Thyroid gland (tissue), 4 donors: ENCODE measurements at regions not wholly inside any gene's neighbourhood (a gene's known extent, or its start where the extent isn't known, plus 50 kb on each side); places are given as distances from the start of the nearest gene placed in this dataset.

ENCODE experiments used
- CTCF ChIP-seq, 6 experiments: fragments of 200-600 bp in 3 of 6; fragments of 450-650 bp in 3 of 6; sonication (generic) in 3 of 6; IDR thresholded peaks; one replicate each; pipeline ENCODE4 v1.5.1; 2016 to 2019; ENCODE audit warnings: antibody characterized with exemption in 6 of 6, mild to moderate bottlenecking in 2 of 6, inconsistent platforms in 1 of 6, moderate library complexity in 1 of 6
- POLR2A ChIP-seq, 2 donors: fragments of 450-650 bp; IDR thresholded peaks; one replicate each; pipeline ENCODE4 v1.6.1; 2017; ENCODE audit warnings: antibody characterized with exemption in 2 of 2, mild to moderate bottlenecking in 2 of 2, moderate library complexity in 1 of 2

GRCh38 chr14:103220134-103220981 is 97.1 kb downstream of the TNFAIP2 start:
- TF ChIP-seq CTCF (IDR thresholded peaks at IDR 0.05), result no peak
- no peak for TF ChIP-seq POLR2A (IDR thresholded peaks at IDR 0.05)
